BJ (cell line): ENCODE measurements at regions not wholly inside any gene's neighbourhood (a gene's known extent, or its start where the extent isn't known, plus 50 kb on each side); places are given as distances from the start of the nearest gene placed in this dataset.

Source experiments
- CTCF ChIA-PET: fragments of 350-600 bp; formaldehyde crosslinking; extraction: SDS; loops from one replicate; lab custom pipeline; 2021; ENCODE audit warnings: antibody characterized with exemption, inconsistent platforms; lab: Yijun Ruan, JAX
- POLR2A ChIA-PET: fragments of 300-600 bp; sonication (Branson Sonifier 250); formaldehyde crosslinking; extraction: SDS; loops from one replicate; lab custom pipeline; 2021; ENCODE audit warnings: antibody characterized with exemption; lab: Charles Lee
- DNase-seq: peaks from one replicate; pipeline ENCODE4 v3.0.0-alpha.2; 2011; ENCODE audit warnings: low read depth
- H3K27me3 ChIP-seq: 2 replicates; pipeline ENCODE4 v1.6.0; 2011; ENCODE audit warnings: low read length; ENCODE audit not compliant: control insufficient read depth, insufficient read depth
- H3K36me3 ChIP-seq: 2 replicates; pipeline ENCODE4 v1.5.1; 2011; ENCODE audit warnings: low read length; ENCODE audit not compliant: control insufficient read depth, insufficient read depth
- H3K4me3 ChIP-seq: 2 replicates; pipeline ENCODE4 v1.5.1; 2011; ENCODE audit warnings: low read depth, mild to moderate bottlenecking, control low read depth, low read length
- TF ChIP-seq, protein P1 (sequence below): IDR thresholded peaks from 2 replicates; pipeline ENCODE4 v1.5.1; 2011; ENCODE audit warnings: low read depth, mild to moderate bottlenecking, control low read depth, inconsistent platforms, low read length, moderate library complexity; ENCODE audit not compliant: insufficient read depth

DNA sequence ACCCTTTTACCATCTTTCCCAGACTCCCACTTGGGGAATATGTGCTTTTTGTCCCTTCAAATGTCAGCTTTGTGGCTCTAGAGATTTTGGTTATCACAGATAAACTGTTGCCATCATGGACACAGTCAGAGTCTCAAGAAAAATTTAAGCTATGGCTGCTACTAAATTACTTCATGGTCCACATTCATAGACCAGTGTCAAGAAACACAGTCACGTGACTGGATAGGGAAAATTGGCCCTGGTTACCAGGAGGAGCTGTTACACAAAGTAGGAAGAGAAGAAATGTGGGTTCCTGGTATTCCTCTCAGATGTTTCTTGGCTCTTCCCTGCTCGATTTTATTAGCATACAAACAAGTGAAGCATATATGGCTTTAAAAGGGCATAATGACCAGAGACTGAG, 348.9 kb downstream of the NDFIP2 start:
- no peak for DNase-seq
- CTCF ChIA-PET: interaction anchor here (0.8 kb wide), 1 partner anchor 17 kb away, joined by 3 read pairs; no protein-coding TSS in a partner anchor
- POLR2A ChIA-PET: interaction anchor here (0.6 kb wide), 1 partner anchor 62 kb away, joined by 3 read pairs; no protein-coding TSS in a partner anchor
- Histone ChIP-seq H3K36me3 (no peaks in the 10 kb centered on the region), H3K27me3 (no peaks in the 10 kb centered on the region), H3K4me3 (no peak overlapping the region)
- TF ChIP-seq, protein P1, sequence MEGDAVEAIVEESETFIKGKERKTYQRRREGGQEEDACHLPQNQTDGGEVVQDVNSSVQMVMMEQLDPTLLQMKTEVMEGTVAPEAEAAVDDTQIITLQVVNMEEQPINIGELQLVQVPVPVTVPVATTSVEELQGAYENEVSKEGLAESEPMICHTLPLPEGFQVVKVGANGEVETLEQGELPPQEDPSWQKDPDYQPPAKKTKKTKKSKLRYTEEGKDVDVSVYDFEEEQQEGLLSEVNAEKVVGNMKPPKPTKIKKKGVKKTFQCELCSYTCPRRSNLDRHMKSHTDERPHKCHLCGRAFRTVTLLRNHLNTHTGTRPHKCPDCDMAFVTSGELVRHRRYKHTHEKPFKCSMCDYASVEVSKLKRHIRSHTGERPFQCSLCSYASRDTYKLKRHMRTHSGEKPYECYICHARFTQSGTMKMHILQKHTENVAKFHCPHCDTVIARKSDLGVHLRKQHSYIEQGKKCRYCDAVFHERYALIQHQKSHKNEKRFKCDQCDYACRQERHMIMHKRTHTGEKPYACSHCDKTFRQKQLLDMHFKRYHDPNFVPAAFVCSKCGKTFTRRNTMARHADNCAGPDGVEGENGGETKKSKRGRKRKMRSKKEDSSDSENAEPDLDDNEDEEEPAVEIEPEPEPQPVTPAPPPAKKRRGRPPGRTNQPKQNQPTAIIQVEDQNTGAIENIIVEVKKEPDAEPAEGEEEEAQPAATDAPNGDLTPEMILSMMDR: no peak

- ChIA-PET POLR2A (no interaction called here), CTCF (interaction anchor here (1.2 kb wide), 1 partner anchor 46 kb away, joined by 3 read pairs; no protein-coding TSS in a partner anchor)
- DNase-seq: no peak
- no peak overlapping the region for H3K4me3 ChIP-seq
- TF ChIP-seq, protein P1: no peak
- no peaks in the 10 kb centered on the region for H3K27me3 ChIP-seq
- H3K36me3 ChIP-seq: no peaks in the 10 kb centered on the region
Observed at GRCh38 chr13:79825959-79826358, 345.0 kb downstream of the NDFIP2 start.

DNA sequence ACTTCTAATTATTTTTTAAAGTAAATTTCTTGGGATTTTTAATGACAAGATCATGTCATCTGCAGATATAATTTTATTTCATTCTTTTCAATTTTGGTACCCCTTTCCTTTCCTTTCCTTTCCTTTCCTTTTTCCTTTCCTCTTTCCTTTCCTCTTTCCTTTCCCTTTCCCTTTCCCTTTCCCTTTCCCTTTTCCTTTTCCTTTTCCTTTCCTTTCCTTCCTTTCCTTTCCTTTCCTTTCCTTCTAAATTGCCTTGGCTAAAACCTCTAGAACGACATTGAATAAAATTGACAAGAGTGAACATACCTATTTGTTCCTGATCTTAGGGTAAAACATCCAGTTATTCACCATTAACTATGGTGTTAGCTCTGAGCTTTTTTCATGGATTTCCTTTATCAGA, 334.1 kb downstream of the NDFIP2 start:
- DNase-seq: no peak
- CTCF ChIA-PET: no interaction called here
- TF ChIP-seq, protein P1: no peak
- Histone ChIP-seq H3K27me3 (no peaks in the 10 kb centered on the region), H3K4me3 (no peak overlapping the region), H3K36me3 (no peaks in the 10 kb centered on the region)
- POLR2A ChIA-PET: no interaction called here

GRCh38 chr13:79812070-79812850, 331.3 kb downstream of the NDFIP2 start:
- no peak for DNase-seq
- no peaks in the 10 kb centered on the region for H3K36me3 ChIP-seq
- H3K4me3 ChIP-seq: no peak overlapping the region
- TF ChIP-seq, protein P1: no peak
- no peaks in the 10 kb centered on the region for H3K27me3 ChIP-seq
- ChIA-PET POLR2A (interaction anchor here (0.5 kb wide), 1 partner anchor 173 kb away, joined by 5 read pairs; no protein-coding TSS in a partner anchor), CTCF (interaction anchor here (1.2 to 1.8 kb wide), 2 partner anchors 18 to 133 kb away, joined by 3 read pairs; no protein-coding TSS in a partner anchor)

DNA sequence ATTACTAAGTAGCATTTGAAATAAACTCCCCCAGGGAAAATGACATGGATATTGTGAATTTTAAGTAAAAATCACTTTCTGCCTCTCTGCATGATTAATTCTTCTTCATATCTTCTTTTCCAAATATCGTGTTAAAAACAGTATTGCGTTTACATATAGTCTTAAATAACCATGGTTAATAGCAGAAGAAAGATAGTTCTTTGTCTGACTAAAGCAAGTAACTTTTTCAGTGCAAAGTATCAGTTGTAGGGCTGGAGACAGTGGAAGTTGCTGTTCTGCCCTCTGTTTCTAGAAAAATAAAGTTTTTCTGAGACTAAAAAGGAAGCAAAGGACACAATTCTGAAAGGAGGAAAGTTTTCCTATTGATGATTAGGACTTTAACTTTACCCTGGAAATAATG, 330.2 kb downstream of the NDFIP2 start:
- CTCF ChIA-PET: interaction anchor here (1.1 to 1.2 kb wide), 2 partner anchors 12 to 15 kb away, joined by 3 read pairs; no protein-coding TSS in a partner anchor
- POLR2A ChIA-PET: no interaction called here
- no peaks in the 10 kb centered on the region for H3K27me3 ChIP-seq
- no peak overlapping the region for H3K4me3 ChIP-seq
- no peak for DNase-seq
- H3K36me3 ChIP-seq: no peaks in the 10 kb centered on the region
- TF ChIP-seq, protein P1: no peak
